ENCODE measurements at regions not wholly inside any gene's neighbourhood (a gene's known extent, or its start where the extent isn't known, plus 50 kb on each side); places are given as distances from the start of the nearest gene placed in this dataset.
"Not testable (repeated sequence)": the region's sequence is repeated elsewhere in the genome, so short reads cannot be mapped to it uniquely, and the experiment has no call there.

DNA sequence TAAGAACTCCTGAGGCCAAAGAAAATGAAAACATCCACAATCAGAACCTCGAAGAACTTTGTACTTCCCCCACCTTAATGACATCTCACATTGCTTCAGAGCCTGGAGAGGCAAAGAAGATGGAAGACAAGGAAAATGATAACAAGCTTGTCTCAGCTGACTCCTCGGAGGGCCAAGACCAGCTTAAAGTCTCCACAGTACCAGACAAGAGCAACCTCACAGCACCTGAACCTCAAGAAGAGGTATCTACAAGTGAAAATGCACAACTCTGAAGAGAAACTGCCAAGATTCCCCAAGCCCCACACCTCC lies 97.5 kb downstream of the HNRNPD start:
- DNase-seq (ENCODE audit: low spot score, unreplicated experiment), result no peak
- H3K4me3 Mint-ChIP-seq (ENCODE audit: low read depth), result no peak overlapping the region
- TF ChIP-seq, protein P1, sequence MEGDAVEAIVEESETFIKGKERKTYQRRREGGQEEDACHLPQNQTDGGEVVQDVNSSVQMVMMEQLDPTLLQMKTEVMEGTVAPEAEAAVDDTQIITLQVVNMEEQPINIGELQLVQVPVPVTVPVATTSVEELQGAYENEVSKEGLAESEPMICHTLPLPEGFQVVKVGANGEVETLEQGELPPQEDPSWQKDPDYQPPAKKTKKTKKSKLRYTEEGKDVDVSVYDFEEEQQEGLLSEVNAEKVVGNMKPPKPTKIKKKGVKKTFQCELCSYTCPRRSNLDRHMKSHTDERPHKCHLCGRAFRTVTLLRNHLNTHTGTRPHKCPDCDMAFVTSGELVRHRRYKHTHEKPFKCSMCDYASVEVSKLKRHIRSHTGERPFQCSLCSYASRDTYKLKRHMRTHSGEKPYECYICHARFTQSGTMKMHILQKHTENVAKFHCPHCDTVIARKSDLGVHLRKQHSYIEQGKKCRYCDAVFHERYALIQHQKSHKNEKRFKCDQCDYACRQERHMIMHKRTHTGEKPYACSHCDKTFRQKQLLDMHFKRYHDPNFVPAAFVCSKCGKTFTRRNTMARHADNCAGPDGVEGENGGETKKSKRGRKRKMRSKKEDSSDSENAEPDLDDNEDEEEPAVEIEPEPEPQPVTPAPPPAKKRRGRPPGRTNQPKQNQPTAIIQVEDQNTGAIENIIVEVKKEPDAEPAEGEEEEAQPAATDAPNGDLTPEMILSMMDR (IDR thresholded peaks at IDR 0.05; ENCODE audit: unreplicated experiment), result no peak
- H3K4me1 Mint-ChIP-seq (ENCODE audit: low read depth), result peaks cover 11% of the 10 kb centered on the region
- no peak overlapping the region for H3K27ac Mint-ChIP-seq
- H3K27me3 Mint-ChIP-seq, result peaks cover 9% of the 10 kb centered on the region
- no peaks in the 10 kb centered on the region for H3K36me3 Mint-ChIP-seq (ENCODE audit: insufficient read depth)
- peaks cover 2% of the 10 kb centered on the region for H3K9me3 Mint-ChIP-seq (ENCODE audit: low read depth)

DNA sequence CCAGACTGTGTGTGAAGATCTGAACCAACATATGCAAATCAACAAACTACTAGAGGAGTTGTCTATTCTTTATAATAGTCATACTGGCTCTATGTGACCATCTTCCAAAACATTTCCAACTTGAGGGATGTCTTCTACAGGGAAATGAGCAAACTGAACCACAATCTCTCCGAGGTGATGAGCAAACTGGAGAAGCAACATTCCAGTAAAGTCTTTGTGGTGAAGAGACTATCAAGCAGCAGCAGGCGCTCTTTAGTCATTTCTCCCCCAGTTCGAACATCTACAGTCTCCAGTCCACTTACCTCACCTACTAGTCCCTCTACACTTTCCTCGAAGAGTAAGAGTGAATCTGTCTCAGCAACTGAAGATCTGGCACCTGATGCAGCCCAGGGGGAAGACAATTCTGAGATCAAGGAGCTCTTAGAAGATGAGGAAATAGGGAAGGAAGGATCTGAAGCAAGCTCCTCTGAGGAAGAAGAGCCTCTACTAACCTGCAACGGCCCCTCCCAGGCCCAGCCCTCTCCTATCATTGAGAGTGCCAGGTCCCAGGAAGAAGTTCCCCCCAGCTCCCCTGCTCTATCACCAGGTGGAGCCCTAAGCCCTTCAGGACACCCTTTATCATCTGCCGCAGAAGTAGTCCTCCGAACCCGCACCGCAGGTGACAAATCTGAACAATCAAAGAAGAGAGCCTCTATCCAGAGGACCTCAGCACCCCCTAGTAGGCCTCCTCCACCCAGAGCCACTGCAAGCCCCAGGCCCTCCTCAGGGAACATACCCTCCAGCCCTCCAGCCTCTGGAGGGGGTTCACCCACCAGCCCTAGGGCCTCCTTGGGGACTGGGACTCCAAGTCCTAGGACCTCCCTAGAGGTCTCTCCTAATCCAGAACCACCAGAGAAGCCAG lies 98.1 kb downstream of the HNRNPD start:
- H3K9me3 Mint-ChIP-seq (ENCODE audit: low read depth), result peaks cover 2% of the 10 kb centered on the region
- H3K36me3 Mint-ChIP-seq (ENCODE audit: insufficient read depth), result no peaks in the 10 kb centered on the region
- no peak for DNase-seq (ENCODE audit: low spot score, unreplicated experiment)
- TF ChIP-seq, protein P1 (IDR thresholded peaks at IDR 0.05; ENCODE audit: unreplicated experiment), result no peak
- H3K4me1 Mint-ChIP-seq (ENCODE audit: low read depth), result peaks cover 11% of the 10 kb centered on the region
- H3K27me3 Mint-ChIP-seq, result peaks cover 9% of the 10 kb centered on the region
- H3K4me3 Mint-ChIP-seq (ENCODE audit: low read depth), result no peak overlapping the region
- no peak overlapping the region for H3K27ac Mint-ChIP-seq

DNA sequence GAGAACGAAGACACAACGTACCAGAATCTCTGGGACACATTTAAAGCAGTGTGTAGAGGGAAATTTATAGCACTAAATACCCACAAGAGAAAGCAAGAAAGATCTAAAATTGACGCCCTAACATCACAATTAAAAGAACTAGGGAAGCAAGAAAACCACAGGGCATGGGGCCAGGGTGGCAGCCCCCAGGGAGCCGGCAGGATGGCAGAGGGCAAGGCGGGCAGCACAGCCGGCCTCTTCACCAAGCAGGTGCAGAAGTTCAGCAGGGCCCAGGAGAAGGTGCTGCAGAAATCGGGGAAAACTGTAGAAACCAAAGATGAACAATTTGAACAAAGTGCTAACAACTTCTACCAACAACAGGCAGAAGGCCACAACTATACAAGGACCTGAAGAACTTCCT lies 99.1 kb downstream of the HNRNPD start:
- not testable (repeated sequence) for H3K9me3 Mint-ChIP-seq (ENCODE audit: low read depth); H3K36me3 Mint-ChIP-seq (ENCODE audit: insufficient read depth); H3K27me3 Mint-ChIP-seq; H3K27ac Mint-ChIP-seq; H3K4me3 Mint-ChIP-seq (ENCODE audit: low read depth); DNase-seq (ENCODE audit: low spot score, unreplicated experiment)
- H3K4me1 Mint-ChIP-seq (ENCODE audit: low read depth), result peaks cover 11% of the 10 kb centered on the region

DNA sequence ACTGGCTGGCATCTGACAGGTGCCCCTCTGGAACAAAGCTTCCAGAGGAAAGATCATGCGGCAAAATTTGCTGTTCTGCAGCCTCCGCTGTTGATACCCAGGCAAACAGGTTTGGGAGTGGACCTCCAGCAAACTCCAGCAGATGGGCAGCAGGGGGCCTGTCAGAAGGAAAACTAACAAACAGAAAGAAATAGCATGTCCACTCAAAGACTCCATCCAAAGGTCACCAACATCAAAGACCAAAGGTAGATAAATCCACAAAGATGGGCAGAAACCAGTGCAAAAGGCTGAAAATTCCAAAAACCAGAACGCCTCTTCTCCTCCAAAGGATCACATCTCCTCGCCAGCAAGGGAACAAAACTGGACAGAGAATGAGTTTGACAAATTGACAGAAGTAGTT lies 101.3 kb downstream of the HNRNPD start:
- H3K27ac Mint-ChIP-seq; DNase-seq (ENCODE audit: low spot score, unreplicated experiment); H3K36me3 Mint-ChIP-seq (ENCODE audit: insufficient read depth); H3K4me3 Mint-ChIP-seq (ENCODE audit: low read depth); H3K27me3 Mint-ChIP-seq; H3K9me3 Mint-ChIP-seq (ENCODE audit: low read depth): not testable (repeated sequence)
- H3K4me1 Mint-ChIP-seq (ENCODE audit: low read depth), result peaks cover 11% of the 10 kb centered on the region

DNA sequence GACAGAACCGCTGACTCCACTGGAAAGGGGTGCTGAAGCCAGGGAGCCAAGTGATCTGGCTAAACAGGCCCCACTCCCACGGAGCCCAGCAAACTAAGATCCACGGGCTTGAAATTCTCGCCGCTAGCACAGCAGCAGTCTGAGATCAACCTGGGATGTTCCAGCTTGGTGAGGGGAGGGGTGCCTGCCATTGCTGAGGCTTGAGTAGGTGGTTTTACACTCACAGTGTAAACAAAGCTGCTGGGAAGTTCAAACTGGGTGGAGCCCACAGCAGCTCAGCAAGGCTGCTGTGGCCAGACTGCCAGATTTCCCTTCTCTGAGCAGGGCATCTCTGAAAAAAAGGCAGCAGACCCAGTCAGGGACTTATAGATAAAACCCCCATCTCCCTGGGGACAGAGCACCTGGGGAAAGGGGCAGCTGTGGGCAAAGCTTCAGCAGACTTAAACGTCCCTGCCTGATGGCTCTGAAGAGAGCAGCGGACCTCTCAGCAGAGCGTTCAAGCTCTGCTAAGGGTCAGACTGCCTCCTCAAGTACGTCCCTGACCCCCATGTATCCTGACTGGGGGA lies 101.8 kb downstream of the HNRNPD start:
- DNase-seq (ENCODE audit: low spot score, unreplicated experiment); H3K36me3 Mint-ChIP-seq (ENCODE audit: insufficient read depth); H3K4me3 Mint-ChIP-seq (ENCODE audit: low read depth); H3K9me3 Mint-ChIP-seq (ENCODE audit: low read depth); H3K27ac Mint-ChIP-seq; H3K27me3 Mint-ChIP-seq: not testable (repeated sequence)
- H3K4me1 Mint-ChIP-seq (ENCODE audit: low read depth), result peaks cover 11% of the 10 kb centered on the region

DNA sequence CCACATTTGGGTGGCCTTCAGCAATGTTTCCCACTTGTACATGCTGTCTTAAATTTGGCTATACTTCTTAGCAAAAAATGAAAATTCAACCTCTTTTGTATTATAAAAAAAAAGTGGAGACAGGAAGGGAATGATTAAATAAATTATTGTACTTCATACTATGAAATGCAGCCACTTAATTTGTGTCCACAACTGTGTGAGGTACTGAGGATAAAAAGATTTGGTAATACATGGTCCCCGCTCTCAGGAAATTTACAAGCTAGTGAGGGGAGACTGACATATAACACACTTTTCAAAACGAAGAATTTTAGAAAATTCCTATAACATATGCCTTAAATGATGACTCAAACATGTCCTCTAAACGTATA lies 105.0 kb downstream of the HNRNPD start:
- Mint-ChIP-seq H3K36me3 (ENCODE audit: insufficient read depth) (no peaks in the 10 kb centered on the region), H3K9me3 (ENCODE audit: low read depth) (peaks cover 4% of the 10 kb centered on the region), H3K4me3 (ENCODE audit: low read depth) (no peak overlapping the region), H3K4me1 (ENCODE audit: low read depth) (peaks cover 11% of the 10 kb centered on the region), H3K27ac (no peak overlapping the region), H3K27me3 (peaks cover 2% of the 10 kb centered on the region)
- DNase-seq (ENCODE audit: low spot score, unreplicated experiment), result no peak
- TF ChIP-seq, protein P1 (IDR thresholded peaks at IDR 0.05; ENCODE audit: unreplicated experiment), result no peak
